Kidney epithelial cell (primary cell): ENCODE measurements at regions not wholly inside any gene's neighbourhood (a gene's known extent, or its start where the extent isn't known, plus 50 kb on each side); places are given as distances from the start of the nearest gene placed in this dataset.

Source experiments
- DNase-seq: peaks from one replicate; pipeline ENCODE4 v3.0.0-alpha.2; 2010; ENCODE audit warnings: low read depth
- H3K27me3 ChIP-seq: 2 replicates; pipeline ENCODE4 v1.6.0; 2011; ENCODE audit warnings: low read length; ENCODE audit not compliant: control insufficient read depth, insufficient read depth
- H3K36me3 ChIP-seq: 2 replicates; pipeline ENCODE4 v1.5.1; 2011; ENCODE audit warnings: low read length; ENCODE audit not compliant: control insufficient read depth, insufficient read depth
- H3K4me3 ChIP-seq: 2 replicates; pipeline ENCODE4 v1.5.1; 2011; ENCODE audit warnings: low read depth, mild to moderate bottlenecking, control low read depth, low read length
- CTCF ChIP-seq: IDR thresholded peaks from 2 replicates; pipeline ENCODE4 v1.5.1; 2011; ENCODE audit warnings: mild to moderate bottlenecking, moderate library complexity, low read length, control low read depth, inconsistent platforms; ENCODE audit not compliant: insufficient read depth, poor library complexity, severe bottlenecking

- H3K36me3 ChIP-seq: no peaks in the 10 kb centered on the region
- H3K27me3 ChIP-seq: peaks cover 5% of the 10 kb centered on the region
- DNase-seq: no peak
- H3K4me3 ChIP-seq: no peak overlapping the region
- no peak for TF ChIP-seq CTCF
Observed at GRCh38 chr14:97221572-97222285, 424.5 kb downstream of the VRK1 start.

DNA sequence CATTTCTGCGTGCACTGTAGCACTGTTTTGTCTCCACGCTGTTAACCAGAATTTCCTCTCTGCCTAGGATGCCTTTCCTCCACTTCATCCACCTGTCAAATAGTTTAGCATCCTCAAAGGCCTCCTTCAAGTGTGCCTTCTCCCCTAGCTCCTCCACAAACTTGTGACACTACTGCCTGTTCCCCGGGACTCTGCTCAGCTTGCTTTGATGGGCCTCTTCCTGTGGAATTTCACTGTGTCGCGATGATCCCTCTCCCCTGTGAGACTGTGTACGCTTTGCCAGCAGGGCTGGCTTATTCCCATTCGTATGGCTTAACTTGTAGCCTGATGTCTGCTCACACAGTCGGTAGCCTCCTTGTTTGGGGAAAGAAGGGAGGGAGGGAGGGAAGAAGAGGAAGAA, 426.8 kb downstream of the VRK1 start:
- Histone ChIP-seq H3K4me3 (no peak overlapping the region), H3K36me3 (no peaks in the 10 kb centered on the region), H3K27me3 (no peaks in the 10 kb centered on the region)
- no peak for DNase-seq
- TF ChIP-seq CTCF: no peak

DNA sequence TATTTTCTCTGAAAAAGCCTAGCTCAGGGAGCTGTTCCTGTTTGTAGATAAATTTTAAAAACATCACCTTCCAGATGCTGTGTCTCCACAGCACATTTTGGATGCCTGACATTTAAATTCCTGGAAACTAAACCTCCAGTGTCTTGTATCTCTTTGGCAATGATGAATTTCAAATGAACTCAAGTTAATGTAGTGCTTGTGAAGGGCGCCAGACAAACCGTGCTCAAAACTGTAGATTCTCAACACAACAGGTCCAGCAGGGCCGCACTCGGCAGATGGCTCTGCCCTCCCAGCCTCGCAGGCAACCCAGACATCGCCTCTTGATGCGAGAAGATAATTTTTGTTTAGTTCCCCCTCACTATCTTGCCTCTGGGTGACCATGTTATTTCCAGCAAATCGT, 432.9 kb downstream of the VRK1 start:
- H3K4me3 ChIP-seq: no peak overlapping the region
- DNase-seq: no peak
- no peaks in the 10 kb centered on the region for H3K36me3 ChIP-seq
- no peaks in the 10 kb centered on the region for H3K27me3 ChIP-seq
- TF ChIP-seq CTCF: no peak

- DNase-seq: no peak
- no peak overlapping the region for H3K4me3 ChIP-seq
- no peaks in the 10 kb centered on the region for H3K36me3 ChIP-seq
- TF ChIP-seq CTCF: no peak
- H3K27me3 ChIP-seq: no peaks in the 10 kb centered on the region
Observed at GRCh38 chr14:97233319-97233985, 436.3 kb downstream of the VRK1 start.

- no peak for TF ChIP-seq CTCF
- Histone ChIP-seq H3K36me3 (no peaks in the 10 kb centered on the region), H3K27me3 (no peaks in the 10 kb centered on the region), H3K4me3 (no peak overlapping the region)
- no peak for DNase-seq
Observed at GRCh38 chr14:97246648-97247047, 449.5 kb downstream of the VRK1 start.
